ENCODE measurements at regions not wholly inside any gene's neighbourhood (a gene's known extent, or its start where the extent isn't known, plus 50 kb on each side); places are given as distances from the start of the nearest gene placed in this dataset.
"Not testable (repeated sequence)": the region's sequence is repeated elsewhere in the genome, so short reads cannot be mapped to it uniquely, and the experiment has no call there.

GRCh38 chr1:208739636-208740035 is 495.5 kb upstream of the PLXNA2 start:
- not testable (repeated sequence) for DNase-seq

GRCh38 chr1:208741296-208741695 is 497.1 kb upstream of the PLXNA2 start:
- DNase-seq, result no peak

GRCh38 chr1:208743361-208743760 is 499.2 kb upstream of the PLXNA2 start:
- no peak for DNase-seq

GRCh38 chr1:208747979-208748378 is 503.8 kb upstream of the PLXNA2 start:
- peak; percentile 53 for DNase-seq

GRCh38 chr1:208748387-208749165 is 504.4 kb upstream of the PLXNA2 start:
- no peak for DNase-seq

GRCh38 chr1:208756339-208756981 is 512.3 kb upstream of the PLXNA2 start:
- no peak for DNase-seq

GRCh38 chr1:208757846-208758245 is 513.7 kb upstream of the PLXNA2 start:
- no peak for DNase-seq

GRCh38 chr1:208759255-208759654 is 515.1 kb upstream of the PLXNA2 start:
- DNase-seq, result no peak

GRCh38 chr1:208763971-208764370 is 519.8 kb upstream of the PLXNA2 start:
- DNase-seq, result no peak

GRCh38 chr1:208766832-208767231 is 522.6 kb upstream of the PLXNA2 start:
- no peak for DNase-seq

- no peak for DNase-seq
These were observed 523.6 kb upstream of the PLXNA2 start for GRCh38 chr1:208767816-208768215.

- no peak for DNase-seq
These were observed 528.7 kb upstream of the PLXNA2 start for GRCh38 chr1:208772891-208773290.

GRCh38 chr1:208775841-208776240 is 531.7 kb upstream of the PLXNA2 start:
- no peak for DNase-seq

GRCh38 chr1:208778417-208778816 is 534.2 kb upstream of the PLXNA2 start:
- no peak for DNase-seq

- DNase-seq, result peak; percentile 72
These were observed 537.3 kb upstream of the PLXNA2 start for GRCh38 chr1:208781391-208782045.

GRCh38 chr1:208782186-208782585 is 538.0 kb upstream of the PLXNA2 start:
- DNase-seq, result no peak

- no peak for DNase-seq
These were observed 541.4 kb upstream of the PLXNA2 start for GRCh38 chr1:208785629-208786028.

- DNase-seq, result no peak
These were observed 543.0 kb upstream of the PLXNA2 start for GRCh38 chr1:208787219-208787618.

- DNase-seq, result no peak
These were observed 543.9 kb upstream of the PLXNA2 start for GRCh38 chr1:208788013-208788540.

GRCh38 chr1:208791456-208791855 is 547.3 kb upstream of the PLXNA2 start:
- no peak for DNase-seq

GRCh38 chr1:208793861-208794345 is 549.7 kb upstream of the PLXNA2 start:
- DNase-seq, result no peak

GRCh38 chr1:208799186-208799585 is 555.0 kb upstream of the PLXNA2 start:
- DNase-seq, result no peak

- peak; percentile 94 for DNase-seq
These were observed 559.0 kb upstream of the PLXNA2 start for GRCh38 chr1:208803011-208803811.

All from NCI-H1105 treated with DMSO at 0.1 percent for 48 hours (cell line).